Sigmoid colon (tissue), 6 donors: ENCODE measurements at regions not wholly inside any gene's neighbourhood (a gene's known extent, or its start where the extent isn't known, plus 50 kb on each side); places are given as distances from the start of the nearest gene placed in this dataset.

Experiments
- DNase-seq: peaks from one replicate; pipeline ENCODE4 v3.0.0-alpha.2; 2019
- H3K27ac ChIP-seq, 4 donors: fragments of 200-600 bp; sonication (generic); one replicate each; pipeline ENCODE4 v1.5.1; 2016 to 2019; ENCODE audit warnings: mild to moderate bottlenecking in 1 of 4
- H3K27me3 ChIP-seq, 3 donors: fragments of 200-600 bp; sonication (generic); one replicate each; pipeline ENCODE4 v1.5.1; 2019; ENCODE audit warnings: mild to moderate bottlenecking in 1 of 3
- H3K36me3 ChIP-seq, 4 donors: fragments of 200-600 bp; sonication (generic); one replicate each; pipeline ENCODE4 v1.5.1; 2016 to 2019
- H3K4me1 ChIP-seq, 4 donors: fragments of 200-600 bp; sonication (generic); one replicate each; pipeline ENCODE4 v1.5.1; 2017 to 2019
- H3K4me3 ChIP-seq, 4 donors: fragments of 200-600 bp; sonication (generic); one replicate each; pipeline ENCODE4 v1.5.1; 2017 to 2019; ENCODE audit warnings: mild to moderate bottlenecking in 2 of 4, moderate library complexity in 1 of 4
- H3K9me3 ChIP-seq, 4 donors: fragments of 200-600 bp in 3 of 4; sonication (generic) in 3 of 4; one replicate each; pipeline versions ENCODE4 v1.5.1 to v1.6.1; 2013 to 2019
- EP300 ChIP-seq, 4 donors: sonication (generic); formaldehyde crosslinking; IDR thresholded peaks; one replicate each; pipeline ENCODE4 v1.6.1; 2017; ENCODE audit warnings: antibody characterized with exemption in 4 of 4
- POLR2A ChIP-seq, 2 donors: fragments of 450-650 bp; IDR thresholded peaks; one replicate each; pipeline ENCODE4 v1.6.1; 2016; ENCODE audit warnings: antibody characterized with exemption in 2 of 2, mild to moderate bottlenecking in 2 of 2, moderate library complexity in 2 of 2
- POLR2AphosphoS5 ChIP-seq, 4 donors: sonication (generic); formaldehyde crosslinking; IDR thresholded peaks; one replicate each; pipeline ENCODE4 v1.6.1; 2017; ENCODE audit warnings: antibody characterized with exemption in 4 of 4
- WGBS, 2 donors: extraction: QIAGEN DNeasy Blood & Tissue Kit; methylation state at CpG; one replicate each; pipeline ENCODE4 v1.1.7; 2013; 5-methylcytosine and 5-hydroxymethylcytosine counted together
- intact Hi-C: fragments of 100-400 bp; cut with DNase I; formaldehyde crosslinking; loops from one replicate; pipeline ENCODE4 v1.15.1; 2023
- TF ChIP-seq, protein P1 (sequence below), 4 experiments: fragments of 450-650 bp in 3 of 4; fragments of 200-600 bp in 1 of 4; IDR thresholded peaks; one replicate each; pipeline ENCODE4 v1.5.1; 2016 to 2019; ENCODE audit warnings: antibody characterized with exemption in 4 of 4, mild to moderate bottlenecking in 3 of 4, moderate library complexity in 2 of 4
- donor health status: healthy with polysubstance abuse.
- donor health status: healthy.

DNA sequence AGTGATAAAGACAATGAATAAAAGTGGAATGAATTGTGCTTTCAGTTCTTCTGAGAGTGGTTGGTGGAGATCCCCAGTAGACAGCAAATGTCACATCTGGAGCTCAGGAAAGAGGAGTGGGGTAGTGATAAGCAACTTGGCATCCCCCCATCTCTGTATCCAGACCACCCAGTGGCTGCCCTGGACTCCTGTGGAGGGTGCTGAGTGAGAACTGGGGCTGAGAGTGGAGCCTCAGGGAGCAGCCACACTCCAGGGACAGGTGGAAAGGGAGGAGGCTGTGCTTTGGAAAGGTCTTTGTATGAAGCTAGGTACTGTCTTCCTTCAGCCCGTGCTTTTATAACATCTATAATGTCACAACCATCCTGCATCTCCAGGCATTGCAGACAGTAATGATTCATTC, 85.6 kb upstream of the RASGRF1 start:
- TF ChIP-seq POLR2AphosphoS5 (IDR thresholded peaks at IDR 0.05) (no peak), EP300 (IDR thresholded peaks at IDR 0.05) (no peak), POLR2A (IDR thresholded peaks at IDR 0.05) (no peak)
- TF ChIP-seq, protein P1, sequence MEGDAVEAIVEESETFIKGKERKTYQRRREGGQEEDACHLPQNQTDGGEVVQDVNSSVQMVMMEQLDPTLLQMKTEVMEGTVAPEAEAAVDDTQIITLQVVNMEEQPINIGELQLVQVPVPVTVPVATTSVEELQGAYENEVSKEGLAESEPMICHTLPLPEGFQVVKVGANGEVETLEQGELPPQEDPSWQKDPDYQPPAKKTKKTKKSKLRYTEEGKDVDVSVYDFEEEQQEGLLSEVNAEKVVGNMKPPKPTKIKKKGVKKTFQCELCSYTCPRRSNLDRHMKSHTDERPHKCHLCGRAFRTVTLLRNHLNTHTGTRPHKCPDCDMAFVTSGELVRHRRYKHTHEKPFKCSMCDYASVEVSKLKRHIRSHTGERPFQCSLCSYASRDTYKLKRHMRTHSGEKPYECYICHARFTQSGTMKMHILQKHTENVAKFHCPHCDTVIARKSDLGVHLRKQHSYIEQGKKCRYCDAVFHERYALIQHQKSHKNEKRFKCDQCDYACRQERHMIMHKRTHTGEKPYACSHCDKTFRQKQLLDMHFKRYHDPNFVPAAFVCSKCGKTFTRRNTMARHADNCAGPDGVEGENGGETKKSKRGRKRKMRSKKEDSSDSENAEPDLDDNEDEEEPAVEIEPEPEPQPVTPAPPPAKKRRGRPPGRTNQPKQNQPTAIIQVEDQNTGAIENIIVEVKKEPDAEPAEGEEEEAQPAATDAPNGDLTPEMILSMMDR (IDR thresholded peaks at IDR 0.05): no peak
- intact Hi-C loops: no loop called here
- Histone ChIP-seq H3K4me3 (no peak overlapping the region), H3K27me3 (peaks cover 0 to 21% (median 0%) of the 10 kb centered on the region in 3 donors), H3K36me3 (no peaks in the 10 kb centered on the region), H3K27ac (no peak overlapping the region), H3K4me1 (no peaks in the 10 kb centered on the region), H3K9me3 (no peaks in the 10 kb centered on the region)
- WGBS, 2 donors: 45 to 89% methylated on average over 1 of the region's 1 CpG
- no peak for DNase-seq

DNA sequence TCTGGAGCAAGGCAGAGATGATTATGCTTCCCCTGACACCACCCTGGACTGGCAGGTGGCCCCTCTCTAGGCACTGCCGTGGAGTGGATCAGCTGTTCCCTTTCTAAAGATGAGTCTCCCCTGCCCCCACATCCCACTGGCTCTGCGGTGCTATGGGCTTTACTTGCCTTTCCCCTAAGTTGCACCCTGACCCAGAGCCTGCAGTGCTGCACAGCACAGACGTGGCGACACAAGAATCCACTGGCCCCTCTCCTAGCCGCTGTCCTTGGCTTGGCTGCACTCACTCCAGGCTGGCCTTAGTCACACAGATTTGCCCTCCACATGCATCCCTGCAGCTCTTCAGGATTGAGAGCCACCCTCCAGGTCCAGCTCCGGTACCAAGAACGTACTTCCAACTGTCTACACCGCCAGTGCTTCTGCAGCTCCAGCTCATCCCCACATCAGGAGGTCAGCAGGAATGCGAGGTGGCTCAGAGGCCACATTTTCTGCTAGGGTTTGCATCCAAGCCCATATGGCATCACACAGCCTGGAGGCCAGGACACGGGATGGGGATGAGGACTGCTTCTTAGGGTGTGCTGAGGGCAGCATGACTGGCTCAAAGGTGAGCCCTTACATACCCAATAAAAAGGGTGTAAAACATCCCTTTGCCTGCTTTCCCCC, 82.4 kb upstream of the RASGRF1 start:
- WGBS, 2 donors: 67 to 77% methylated on average over 10 of the region's 10 CpGs
- H3K4me3 ChIP-seq: no peak overlapping the region
- H3K4me1 ChIP-seq: no peaks in the 10 kb centered on the region
- TF ChIP-seq POLR2AphosphoS5 (IDR thresholded peaks at IDR 0.05): no peak
- no peaks in the 10 kb centered on the region for H3K9me3 ChIP-seq
- DNase-seq: no peak
- H3K36me3 ChIP-seq: no peaks in the 10 kb centered on the region
- H3K27ac ChIP-seq: no peak overlapping the region
- intact Hi-C loops: no loop called here
- peaks cover 0 to 26% (median 0%) of the 10 kb centered on the region in 3 donors for H3K27me3 ChIP-seq

DNA sequence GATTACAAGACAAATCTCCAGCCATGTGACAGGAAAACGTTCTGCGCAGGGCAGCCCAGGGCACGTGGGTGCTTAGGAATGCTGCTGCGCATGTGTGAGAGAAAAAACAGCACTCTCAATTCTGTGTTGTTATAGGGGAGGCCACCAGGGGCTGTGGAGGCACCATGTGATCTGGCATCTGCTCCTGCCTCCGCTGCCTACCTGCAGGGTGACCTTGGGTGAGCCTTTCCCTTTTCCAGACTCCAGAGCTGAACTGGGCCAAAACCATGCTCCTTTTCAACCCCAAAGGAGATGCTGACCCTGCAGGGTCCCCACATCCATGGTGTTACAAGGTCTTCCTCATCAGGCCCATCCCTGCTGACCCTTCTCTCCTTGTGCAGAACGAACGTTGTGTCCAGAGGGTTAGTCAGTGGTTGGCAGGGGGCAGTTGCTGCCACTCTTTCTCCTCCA, 81.5 kb upstream of the RASGRF1 start:
- TF ChIP-seq POLR2A (IDR thresholded peaks at IDR 0.05) (no peak), POLR2AphosphoS5 (IDR thresholded peaks at IDR 0.05) (no peak), EP300 (IDR thresholded peaks at IDR 0.05) (no peak)
- TF ChIP-seq, protein P1 (IDR thresholded peaks at IDR 0.05): no peak
- Histone ChIP-seq H3K27ac (no peak overlapping the region), H3K27me3 (peaks cover 0 to 26% (median 0%) of the 10 kb centered on the region in 3 donors), H3K4me1 (no peaks in the 10 kb centered on the region), H3K36me3 (no peaks in the 10 kb centered on the region), H3K4me3 (no peak overlapping the region), H3K9me3 (no peaks in the 10 kb centered on the region)
- no peak for DNase-seq
- intact Hi-C loops: no loop called here
- WGBS, 2 donors: 54 to 63% methylated on average over 7 of the region's 7 CpGs

DNA sequence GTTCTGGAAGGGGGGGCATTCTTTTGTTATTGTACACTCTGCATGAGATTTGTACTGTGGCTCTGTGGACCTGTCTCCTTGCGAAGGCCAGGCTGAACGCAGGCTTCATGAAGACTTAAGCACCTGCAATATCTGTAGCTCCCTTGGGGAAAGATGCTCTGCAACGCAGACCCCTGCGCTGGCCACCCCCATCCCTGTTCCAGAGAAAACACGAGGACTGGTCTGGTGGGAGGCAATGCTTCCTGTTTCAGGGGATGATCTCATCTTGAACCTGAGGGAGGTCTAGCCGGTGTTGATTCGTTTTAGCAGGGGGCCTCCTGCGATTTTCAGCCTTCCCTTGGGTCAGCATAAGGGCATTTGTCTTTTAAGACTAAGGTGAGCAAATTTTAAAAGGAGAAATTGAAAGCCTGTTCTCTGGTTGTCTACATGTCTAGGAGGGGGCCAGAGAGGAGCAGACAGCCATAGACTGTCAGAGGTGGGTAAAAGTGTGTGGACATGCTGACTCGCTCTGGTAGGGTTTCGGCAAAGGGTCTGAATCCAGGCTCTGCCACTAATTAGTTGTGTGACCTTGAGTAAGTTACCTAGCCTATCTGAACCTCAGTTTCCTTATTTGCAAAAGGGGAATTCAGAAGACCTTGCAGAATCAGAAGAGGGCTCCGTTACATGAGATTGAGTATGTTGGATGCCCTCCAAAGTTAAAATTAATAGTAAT, 80.9 kb upstream of the RASGRF1 start:
- no peaks in the 10 kb centered on the region for H3K36me3 ChIP-seq
- H3K4me3 ChIP-seq: no peak overlapping the region
- no peak overlapping the region for H3K27ac ChIP-seq
- 56 to 62% methylated on average over 11 of the region's 11 CpGs for WGBS, 2 donors
- TF ChIP-seq EP300 (IDR thresholded peaks at IDR 0.05) (no peak), POLR2AphosphoS5 (IDR thresholded peaks at IDR 0.05) (no peak)
- peaks cover 0 to 26% (median 0%) of the 10 kb centered on the region in 3 donors for H3K27me3 ChIP-seq
- DNase-seq: no peak
- H3K9me3 ChIP-seq: no peaks in the 10 kb centered on the region
- intact Hi-C loops: no loop called here
- no peaks in the 10 kb centered on the region for H3K4me1 ChIP-seq

DNA sequence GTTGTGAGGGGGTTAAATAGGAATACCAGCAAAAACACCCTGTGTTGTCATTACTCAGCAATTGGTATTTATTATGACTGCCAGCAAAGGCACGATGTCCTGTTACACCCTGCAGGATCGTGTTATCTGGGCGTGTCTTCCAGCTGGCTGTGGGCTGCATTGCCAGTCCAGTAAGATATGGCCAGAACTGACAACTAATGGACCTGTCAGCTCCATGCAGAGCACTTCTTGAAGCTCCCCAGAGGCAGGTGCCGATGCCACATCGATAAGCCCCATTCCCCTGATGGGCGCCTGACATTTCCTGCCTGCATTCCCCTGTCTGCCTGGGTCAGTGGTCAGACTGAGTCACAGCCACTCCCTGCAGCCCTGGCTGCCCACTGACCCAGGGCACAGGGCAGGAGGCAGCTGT, 79.7 kb upstream of the RASGRF1 start:
- no peak overlapping the region for H3K27ac ChIP-seq
- H3K9me3 ChIP-seq: no peaks in the 10 kb centered on the region
- no peaks in the 10 kb centered on the region for H3K4me1 ChIP-seq
- intact Hi-C loops: no loop called here
- DNase-seq: no peak
- H3K27me3 ChIP-seq: peaks cover 0 to 26% (median 0%) of the 10 kb centered on the region in 3 donors
- TF ChIP-seq POLR2AphosphoS5 (IDR thresholded peaks at IDR 0.05): no peak
- TF ChIP-seq, protein P1 (IDR thresholded peaks at IDR 0.05): no peak
- TF ChIP-seq EP300 (IDR thresholded peaks at IDR 0.05): no peak
- no peak for TF ChIP-seq POLR2A (IDR thresholded peaks at IDR 0.05)
- 41 to 50% methylated on average over 6 of the region's 6 CpGs for WGBS, 2 donors
- no peak overlapping the region for H3K4me3 ChIP-seq
- no peaks in the 10 kb centered on the region for H3K36me3 ChIP-seq
